ENCODE measurements at regions not wholly inside any gene's neighbourhood (a gene's known extent, or its start where the extent isn't known, plus 50 kb on each side); places are given as distances from the start of the nearest gene placed in this dataset.
"Not testable (repeated sequence)": the region's sequence is repeated elsewhere in the genome, so short reads cannot be mapped to it uniquely, and the experiment has no call there.

DNA sequence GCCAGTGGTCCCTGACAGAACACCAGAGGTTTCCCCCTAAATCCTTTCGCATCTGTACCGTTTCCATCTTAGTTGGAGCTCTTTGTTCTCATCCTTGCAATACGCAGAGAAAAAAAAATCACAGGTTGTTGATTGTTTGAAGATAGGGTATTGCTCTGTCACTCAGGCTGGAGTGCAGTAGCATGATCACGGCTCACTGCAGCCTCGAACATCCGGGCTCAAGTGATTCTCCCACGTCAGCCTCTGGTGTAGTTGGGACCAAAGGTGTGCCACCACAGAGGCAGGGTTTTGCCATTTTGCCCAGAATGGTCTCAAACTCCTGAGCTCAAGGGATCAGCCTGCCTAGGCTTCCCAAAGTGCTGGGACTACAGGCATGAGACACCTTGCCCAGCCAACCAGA, 185.9 kb downstream of the FAM72C start:
- H3K27ac ChIP-seq, result not testable (repeated sequence)

DNA sequence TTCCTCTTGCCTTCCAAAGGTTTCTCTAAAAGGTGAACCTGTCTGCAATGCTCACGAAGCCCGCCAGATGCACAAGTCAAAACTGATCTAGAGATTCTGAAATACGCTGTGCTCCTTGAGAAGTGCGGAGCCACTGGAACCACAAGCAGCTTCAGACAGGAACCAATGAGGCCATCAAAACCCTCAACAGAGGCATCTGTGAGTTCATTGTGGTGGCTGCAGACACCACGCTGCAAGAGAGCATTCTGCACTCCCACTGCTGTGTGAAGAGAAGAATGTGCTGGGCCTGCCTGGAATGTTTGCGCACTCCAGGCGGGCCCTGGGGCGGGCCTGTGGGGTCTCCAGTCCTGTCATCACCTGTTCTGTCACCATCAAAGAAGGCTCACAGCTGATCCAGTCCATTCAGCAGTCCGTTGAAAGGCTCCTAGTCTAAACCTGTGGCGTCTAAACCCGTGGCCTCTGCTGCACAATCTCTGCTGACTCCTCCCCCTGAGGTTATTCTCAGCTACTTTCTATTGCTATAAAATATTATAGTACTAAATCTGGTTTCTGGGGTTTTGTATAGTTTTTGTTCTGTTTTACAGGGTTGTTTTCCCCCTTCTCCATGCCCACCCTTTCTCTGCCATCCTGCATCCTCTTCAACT, 187.4 kb downstream of the FAM72C start:
- not testable (repeated sequence) for H3K27ac ChIP-seq

- H3K27ac ChIP-seq, result not testable (repeated sequence)
- TF ChIP-seq, protein P1, sequence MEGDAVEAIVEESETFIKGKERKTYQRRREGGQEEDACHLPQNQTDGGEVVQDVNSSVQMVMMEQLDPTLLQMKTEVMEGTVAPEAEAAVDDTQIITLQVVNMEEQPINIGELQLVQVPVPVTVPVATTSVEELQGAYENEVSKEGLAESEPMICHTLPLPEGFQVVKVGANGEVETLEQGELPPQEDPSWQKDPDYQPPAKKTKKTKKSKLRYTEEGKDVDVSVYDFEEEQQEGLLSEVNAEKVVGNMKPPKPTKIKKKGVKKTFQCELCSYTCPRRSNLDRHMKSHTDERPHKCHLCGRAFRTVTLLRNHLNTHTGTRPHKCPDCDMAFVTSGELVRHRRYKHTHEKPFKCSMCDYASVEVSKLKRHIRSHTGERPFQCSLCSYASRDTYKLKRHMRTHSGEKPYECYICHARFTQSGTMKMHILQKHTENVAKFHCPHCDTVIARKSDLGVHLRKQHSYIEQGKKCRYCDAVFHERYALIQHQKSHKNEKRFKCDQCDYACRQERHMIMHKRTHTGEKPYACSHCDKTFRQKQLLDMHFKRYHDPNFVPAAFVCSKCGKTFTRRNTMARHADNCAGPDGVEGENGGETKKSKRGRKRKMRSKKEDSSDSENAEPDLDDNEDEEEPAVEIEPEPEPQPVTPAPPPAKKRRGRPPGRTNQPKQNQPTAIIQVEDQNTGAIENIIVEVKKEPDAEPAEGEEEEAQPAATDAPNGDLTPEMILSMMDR (conservative IDR thresholded peaks at IDR 0.05), result peak; percentile 30
These were observed 193.6 kb downstream of the FAM72C start for GRCh38 chr1:143778178-143778577.

- H3K27ac ChIP-seq, result not testable (repeated sequence)
These were observed 207.0 kb downstream of the FAM72C start for GRCh38 chr1:143764831-143765230.

DNA sequence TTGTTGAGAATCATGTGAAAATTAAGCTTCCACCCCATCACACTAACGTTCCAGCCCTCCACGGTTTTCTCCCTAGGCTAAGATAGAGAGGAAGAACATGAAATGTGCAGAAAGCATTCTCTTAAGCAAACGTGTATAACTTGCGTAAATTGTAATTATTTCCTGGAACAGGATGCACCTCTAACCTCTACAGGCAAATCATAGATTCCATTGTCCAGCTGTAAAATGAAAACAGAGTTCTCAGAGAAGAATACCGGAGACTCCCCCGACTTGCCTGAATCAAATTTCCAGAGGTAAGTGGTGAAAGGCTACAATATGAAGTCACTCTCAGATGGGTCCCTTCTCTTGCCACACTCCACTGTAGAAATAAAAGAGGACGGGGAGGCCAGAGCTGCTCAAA, 211.4 kb downstream of the FAM72C start:
- H3K27ac ChIP-seq, result not testable (repeated sequence)

GRCh38 chr1:143755961-143756360, 215.8 kb downstream of the FAM72C start:
- not testable (repeated sequence) for H3K27ac ChIP-seq

DNA sequence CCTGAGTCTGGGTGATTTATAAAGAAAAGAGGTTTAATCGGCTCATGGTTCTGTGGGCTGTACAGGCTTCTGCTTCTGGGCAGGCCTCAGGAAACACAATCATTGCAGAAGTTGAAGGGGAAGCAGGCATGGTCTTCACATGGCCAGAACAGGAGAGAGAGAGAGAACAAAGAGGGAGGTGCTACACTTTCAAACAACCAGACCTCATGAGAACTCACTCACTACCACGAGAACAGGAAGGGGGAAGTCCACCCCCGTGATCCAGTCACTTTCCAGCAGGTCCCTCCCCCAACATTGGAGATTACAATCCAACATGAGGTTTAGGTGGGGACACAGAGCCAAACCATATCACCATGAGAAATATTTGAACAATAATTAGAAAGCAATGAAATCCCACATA, 222.9 kb downstream of the FAM72C start:
- no peak overlapping the region for H3K27ac ChIP-seq
- TF ChIP-seq, protein P1 (conservative IDR thresholded peaks at IDR 0.05), result no peak
- no peak for TF ChIP-seq ZFX (IDR thresholded peaks at IDR 0.05)

DNA sequence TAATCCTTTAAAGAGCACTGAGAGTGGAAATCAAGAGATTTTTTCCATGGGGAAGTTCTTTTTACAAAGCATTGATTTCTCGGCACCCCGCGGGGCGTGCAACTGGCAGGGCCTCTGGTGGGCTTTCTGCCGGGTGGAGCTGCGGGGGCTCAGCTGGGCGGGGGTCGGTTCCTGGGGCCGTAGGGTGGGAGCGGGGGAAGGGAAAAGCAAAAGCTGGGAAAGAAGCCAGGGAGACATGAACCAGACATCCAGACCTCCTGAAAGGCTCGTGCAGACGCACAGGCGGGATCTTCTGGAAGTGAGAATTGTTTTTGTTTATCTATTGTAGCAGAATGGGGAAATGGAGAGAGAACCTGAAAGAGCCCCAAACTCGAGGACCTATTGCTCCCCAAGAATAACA, 235.2 kb downstream of the FAM72C start:
- no peak for TF ChIP-seq ZFX (IDR thresholded peaks at IDR 0.05)
- TF ChIP-seq, protein P1 (conservative IDR thresholded peaks at IDR 0.05), result no peak
- H3K27ac ChIP-seq, result peak overlapping the region; percentile 42

GRCh38 chr1:143735764-143736461, 235.9 kb downstream of the FAM72C start:
- H3K27ac ChIP-seq, result peak overlapping the region; percentile 42
- TF ChIP-seq, protein P1 (conservative IDR thresholded peaks at IDR 0.05), result no peak
- TF ChIP-seq ZFX (IDR thresholded peaks at IDR 0.05), result no peak

DNA sequence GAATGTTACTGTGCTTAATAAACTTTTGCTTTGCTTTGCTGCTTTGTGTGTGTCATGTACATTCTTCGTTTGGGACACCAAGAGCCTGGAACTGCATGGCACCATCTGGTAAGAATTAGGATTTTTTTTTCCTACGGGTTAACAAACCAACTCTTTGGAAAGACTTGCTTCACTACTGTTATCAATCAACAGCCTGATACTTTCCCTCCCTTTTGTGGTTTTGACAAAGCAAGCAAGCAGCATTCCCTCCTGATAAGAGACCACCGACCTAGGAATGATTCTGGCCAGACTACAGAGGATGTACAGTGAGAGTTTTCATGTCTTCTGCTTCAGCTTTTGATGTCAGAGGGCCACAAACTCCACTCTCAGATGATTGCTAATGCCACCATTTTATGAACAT, 237.5 kb downstream of the FAM72C start:
- not testable (repeated sequence) for H3K27ac ChIP-seq

DNA sequence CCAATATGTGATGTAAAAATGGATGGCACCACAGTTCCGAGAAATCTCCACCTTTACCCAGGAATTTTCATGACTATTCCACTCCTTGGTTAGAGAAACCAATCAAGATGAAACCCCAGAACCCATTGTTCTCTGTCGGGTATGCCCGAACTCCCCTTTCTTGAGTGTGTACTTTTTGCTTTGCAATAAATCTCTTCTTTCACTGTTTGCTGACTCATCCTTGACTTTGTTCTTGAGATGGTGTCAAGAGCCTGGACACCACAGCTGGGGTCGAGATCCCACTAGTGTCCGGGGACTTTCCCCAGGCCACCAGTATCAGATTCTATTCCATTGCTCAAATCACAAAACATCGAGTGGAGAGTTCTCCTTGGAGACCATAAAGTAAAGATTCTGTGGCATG, 240.9 kb downstream of the FAM72C start:
- not testable (repeated sequence) for H3K27ac ChIP-seq

- H3K27ac ChIP-seq, result peak overlapping the region; percentile 67
These were observed 242.2 kb downstream of the FAM72C start for GRCh38 chr1:143729449-143730111.

DNA sequence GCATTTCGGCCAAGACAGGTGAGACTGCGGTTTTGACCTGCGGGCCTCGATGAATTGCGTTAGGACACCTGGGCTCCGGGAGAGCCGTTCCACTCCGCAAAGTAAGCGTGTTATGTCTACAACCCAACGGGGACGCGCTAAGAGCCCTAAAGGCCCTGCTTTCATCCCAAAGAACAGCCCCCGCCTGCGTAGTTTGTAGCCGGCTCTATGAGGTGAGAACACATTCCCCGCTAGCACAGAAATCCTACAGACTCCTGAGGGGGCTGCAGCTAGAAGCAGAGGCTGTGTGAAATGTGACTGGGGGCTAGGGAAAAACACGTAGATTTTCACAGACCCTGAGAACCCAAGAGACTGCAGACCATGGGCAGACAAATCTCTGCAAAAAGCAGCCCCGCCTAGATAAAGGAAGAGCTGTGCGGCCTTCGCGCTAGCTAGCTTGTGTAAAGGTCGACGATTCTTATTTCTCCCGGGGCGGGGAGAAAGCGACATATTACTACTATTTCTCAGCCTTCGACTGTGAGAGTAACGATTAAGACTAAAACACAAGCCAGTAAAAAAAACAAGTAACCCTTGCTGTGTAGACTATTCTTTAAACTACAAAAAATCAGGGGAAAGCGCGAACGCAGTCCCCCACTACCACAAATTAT, 242.9 kb downstream of the FAM72C start:
- H3K27ac ChIP-seq, result not testable (repeated sequence)
